GM12872 (cell line): ENCODE measurements at regions not wholly inside any gene's neighbourhood (a gene's known extent, or its start where the extent isn't known, plus 50 kb on each side); places are given as distances from the start of the nearest gene placed in this dataset.

ENCODE experiments used
- TF ChIP-seq, protein P1 (sequence below): IDR thresholded peaks from 3 replicates; pipeline ENCODE4 v1.5.1; 2011; ENCODE audit warnings: low read depth, mild to moderate bottlenecking, low read length, moderate library complexity; ENCODE audit not compliant: insufficient read depth

DNA sequence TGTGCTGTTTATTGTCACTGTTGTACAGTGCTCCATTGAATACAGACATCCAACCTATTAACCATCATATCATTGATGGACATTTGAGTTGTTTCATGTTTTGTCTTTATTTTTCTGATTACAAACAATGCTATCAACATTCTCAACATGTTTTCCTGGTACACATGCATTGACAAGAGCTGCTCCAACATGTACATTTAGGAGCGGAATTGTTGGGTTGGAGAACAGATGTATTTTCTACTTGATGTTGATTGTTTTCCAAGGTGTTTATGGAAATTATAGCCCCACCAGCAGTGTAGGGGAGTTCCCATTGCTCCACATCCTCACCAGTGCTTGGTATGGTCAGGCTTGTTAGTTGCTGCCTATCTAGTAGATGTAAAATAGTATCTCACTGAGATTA is 204.1 kb upstream of the CLINT1 start:
- TF ChIP-seq, protein P1, sequence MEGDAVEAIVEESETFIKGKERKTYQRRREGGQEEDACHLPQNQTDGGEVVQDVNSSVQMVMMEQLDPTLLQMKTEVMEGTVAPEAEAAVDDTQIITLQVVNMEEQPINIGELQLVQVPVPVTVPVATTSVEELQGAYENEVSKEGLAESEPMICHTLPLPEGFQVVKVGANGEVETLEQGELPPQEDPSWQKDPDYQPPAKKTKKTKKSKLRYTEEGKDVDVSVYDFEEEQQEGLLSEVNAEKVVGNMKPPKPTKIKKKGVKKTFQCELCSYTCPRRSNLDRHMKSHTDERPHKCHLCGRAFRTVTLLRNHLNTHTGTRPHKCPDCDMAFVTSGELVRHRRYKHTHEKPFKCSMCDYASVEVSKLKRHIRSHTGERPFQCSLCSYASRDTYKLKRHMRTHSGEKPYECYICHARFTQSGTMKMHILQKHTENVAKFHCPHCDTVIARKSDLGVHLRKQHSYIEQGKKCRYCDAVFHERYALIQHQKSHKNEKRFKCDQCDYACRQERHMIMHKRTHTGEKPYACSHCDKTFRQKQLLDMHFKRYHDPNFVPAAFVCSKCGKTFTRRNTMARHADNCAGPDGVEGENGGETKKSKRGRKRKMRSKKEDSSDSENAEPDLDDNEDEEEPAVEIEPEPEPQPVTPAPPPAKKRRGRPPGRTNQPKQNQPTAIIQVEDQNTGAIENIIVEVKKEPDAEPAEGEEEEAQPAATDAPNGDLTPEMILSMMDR = no peak

DNA sequence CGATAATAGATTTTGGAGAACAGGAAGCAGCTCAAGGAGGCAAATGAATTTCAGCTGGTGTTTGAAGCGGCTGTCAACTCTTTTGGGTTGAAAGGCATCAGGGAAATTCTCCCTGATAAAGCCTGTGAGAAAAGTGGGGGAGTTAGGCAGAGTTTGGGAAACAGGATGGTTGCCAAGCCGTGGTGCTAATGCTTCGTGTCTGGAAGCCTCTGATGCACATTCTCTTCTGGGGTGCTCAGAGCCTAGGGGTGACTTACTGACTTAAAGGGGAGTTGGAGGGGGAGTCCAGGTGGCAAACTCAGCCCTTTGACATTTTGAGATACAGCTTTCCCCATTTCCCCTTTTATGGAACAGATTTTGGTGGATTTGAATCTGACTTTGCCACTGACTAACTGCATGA is 202.5 kb upstream of the CLINT1 start:
- TF ChIP-seq, protein P1 = no peak

DNA sequence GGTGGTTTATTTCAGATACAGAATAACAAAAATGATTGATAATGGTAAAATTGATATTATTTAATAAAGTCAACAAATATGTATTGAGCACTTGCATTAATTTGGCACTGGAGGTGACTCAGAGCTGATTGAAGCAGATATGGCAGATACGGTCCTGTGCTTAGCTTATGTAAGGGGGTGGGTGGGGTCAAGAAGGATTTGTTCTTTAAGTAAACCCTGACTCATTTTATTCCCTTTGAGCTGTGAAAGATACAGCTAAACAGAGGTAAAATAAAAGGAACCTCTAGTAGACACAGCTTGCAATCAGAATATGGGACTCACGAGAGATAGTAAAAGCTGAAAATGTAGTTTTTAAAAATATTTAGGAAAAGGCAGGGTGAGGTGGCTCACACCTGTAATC is 201.3 kb upstream of the CLINT1 start:
- TF ChIP-seq, protein P1 = no peak

DNA sequence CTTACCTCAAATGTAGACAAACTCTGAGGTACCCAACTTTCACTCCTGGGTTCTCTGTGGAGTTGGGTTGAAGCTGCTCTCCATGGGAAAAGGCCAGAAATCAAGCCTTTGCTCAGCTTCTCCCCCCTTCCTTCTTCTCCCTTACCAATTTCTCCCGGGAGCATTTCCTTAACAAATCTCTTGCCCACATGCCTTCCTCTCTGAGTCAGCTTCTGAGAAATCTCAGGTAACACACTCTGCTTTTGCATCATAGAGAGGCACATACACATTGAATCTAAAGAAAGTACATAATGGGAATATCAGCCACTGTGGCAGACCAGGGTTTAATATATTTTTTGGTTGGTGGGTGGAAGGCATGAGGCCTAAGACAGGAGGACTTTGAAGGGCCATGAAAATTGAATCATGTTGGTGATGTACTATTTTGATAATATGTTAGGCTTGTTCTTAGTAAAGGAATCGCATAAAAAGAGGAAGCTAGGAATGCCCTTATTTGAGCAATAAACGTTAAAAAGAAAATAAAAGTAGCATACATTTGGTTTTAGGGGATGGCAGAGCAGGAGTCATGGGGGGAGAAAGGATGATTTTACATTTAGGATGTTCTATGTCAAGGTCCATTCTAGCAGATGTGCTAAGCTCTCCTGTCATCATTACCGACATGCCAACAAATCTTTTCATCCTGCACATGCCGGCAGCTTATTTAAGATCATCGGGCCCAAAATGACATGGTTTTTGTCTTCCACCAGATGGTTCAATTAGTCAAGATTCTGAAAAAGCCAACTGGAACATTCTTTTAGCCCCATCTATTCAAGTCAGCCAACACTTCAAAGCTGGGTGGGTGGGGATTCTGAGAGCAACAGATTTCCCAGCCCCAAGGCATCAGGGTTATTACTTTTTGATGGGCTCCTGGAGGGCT is 199.5 kb upstream of the CLINT1 start:
- TF ChIP-seq, protein P1 = no peak

DNA sequence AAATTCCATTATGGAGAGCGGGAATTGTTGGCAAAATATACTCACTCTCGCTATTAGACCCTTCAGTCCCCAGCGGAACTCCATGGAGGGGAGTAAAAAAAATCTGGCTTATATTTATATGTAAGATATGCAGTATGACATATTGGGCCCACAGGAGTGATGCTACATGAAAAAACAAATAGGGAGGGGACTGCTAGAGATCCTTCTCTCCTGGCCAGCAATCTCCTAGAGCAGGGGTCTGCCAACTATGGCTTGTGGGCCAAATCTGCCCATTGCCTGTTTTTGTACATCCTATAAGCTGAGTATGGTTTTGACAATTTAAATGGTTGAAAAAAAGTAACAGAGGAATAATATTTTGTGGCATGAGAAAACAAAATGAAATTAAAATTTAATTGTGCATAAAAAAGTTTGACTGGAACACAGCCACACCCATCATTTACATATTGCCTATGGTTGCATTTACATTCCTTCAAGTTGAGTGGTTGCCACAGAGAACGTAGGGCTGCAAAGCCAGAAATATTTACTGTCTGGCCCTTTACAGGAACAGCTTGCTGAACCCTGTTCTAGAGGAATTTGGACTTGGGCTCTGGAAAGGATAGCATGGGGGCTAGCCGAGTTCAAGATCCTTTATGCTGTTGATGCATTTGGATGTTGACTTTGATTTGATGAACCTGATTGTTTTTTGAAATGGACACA is 197.3 kb upstream of the CLINT1 start:
- TF ChIP-seq, protein P1 = no peak

DNA sequence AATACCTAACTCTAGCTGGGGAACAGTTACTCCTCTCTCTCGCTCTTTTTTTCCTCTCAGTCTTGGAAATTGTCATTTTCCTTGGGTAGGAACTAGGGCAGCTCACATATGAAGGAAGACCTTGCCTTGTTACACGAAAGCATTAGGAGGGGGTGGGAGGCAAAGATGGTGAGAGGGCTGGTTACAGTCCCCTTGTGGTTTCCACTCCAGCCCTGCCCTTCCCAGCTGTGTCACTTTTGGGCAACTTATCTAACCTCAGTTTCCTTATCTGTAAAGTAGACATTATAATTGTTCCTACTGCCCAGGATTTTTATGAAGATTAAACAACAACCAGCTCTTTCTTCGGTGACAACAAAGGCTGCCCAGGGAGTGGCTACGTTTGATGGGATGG is 196.2 kb upstream of the CLINT1 start:
- TF ChIP-seq, protein P1 = no peak

DNA sequence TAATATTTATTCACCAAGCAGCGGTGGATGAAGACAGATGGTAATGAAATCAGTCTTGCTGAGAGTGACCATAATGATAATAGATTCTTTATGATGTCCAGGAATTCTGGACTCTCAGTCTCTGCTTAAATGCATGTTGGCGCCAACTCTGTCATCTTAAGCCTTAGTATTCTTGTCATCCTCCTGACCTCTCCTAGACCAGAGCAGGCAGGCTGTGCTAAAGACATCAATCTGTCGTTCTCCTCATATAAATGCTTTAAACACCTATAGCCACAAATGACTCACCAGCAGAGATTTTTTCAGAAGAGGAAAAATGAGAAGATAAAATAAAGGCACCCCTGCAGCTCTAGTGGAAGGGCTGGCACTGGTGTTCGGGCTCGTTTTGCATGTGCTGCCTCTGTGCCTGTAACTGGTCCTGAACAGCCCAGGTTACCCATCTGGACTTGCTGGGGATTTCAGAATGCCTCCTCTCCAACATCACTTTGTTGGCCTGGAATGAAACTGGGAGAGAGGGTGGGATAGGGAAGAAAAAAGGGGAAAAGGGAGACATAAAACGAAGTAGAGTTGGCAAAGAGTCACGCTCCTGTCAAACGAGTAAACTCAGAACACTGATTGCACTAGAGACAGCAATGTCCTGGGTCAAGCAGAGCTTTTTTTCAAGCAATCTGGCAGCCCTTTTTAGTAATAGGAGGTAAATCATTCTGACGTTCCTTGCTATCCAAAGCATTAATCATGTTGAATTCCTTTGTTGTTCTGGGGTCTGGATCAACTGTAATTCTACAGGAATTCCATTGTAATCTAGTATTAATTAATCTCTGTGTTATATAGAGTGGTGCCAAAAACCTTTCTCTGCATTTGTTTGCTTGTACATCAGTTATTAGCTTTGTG is 195.5 kb upstream of the CLINT1 start:
- TF ChIP-seq, protein P1 = no peak
